Naive B cell (primary cell): ENCODE measurements at regions not wholly inside any gene's neighbourhood (a gene's known extent, or its start where the extent isn't known, plus 50 kb on each side); places are given as distances from the start of the nearest gene placed in this dataset.

Source experiments
- ATAC-seq, 2 donors: fragments of 150-1000 bp; cut with Tn5 transposase; 2 replicates each; pipeline ENCODE4 v1.10.0; 2021; ENCODE audit warnings: low read depth in 2 of 2, mild to moderate bottlenecking in 2 of 2, moderate library complexity in 2 of 2
- DNase-seq: peaks from one replicate; pipeline ENCODE4 v3.0.0; 2022
- H3K27ac Mint-ChIP-seq, 6 donors: one replicate each; pipeline ENCODE4 v1.8.0; 2020 to 2022; ENCODE audit warnings: mild to moderate bottlenecking in 6 of 6, mixed read lengths in 6 of 6, moderate library complexity in 5 of 6, inconsistent platforms in 2 of 6
- H3K27me3 Mint-ChIP-seq, 3 donors: one replicate each; pipeline ENCODE4 v1.8.0; 2021 to 2022; ENCODE audit warnings: mixed read lengths in 3 of 3, mild to moderate bottlenecking in 1 of 3
- H3K36me3 Mint-ChIP-seq, 2 donors: one replicate each; pipeline ENCODE4 v1.8.0; 2020 to 2022; ENCODE audit warnings: mixed read lengths in 2 of 2, inconsistent platforms in 1 of 2, mild to moderate bottlenecking in 1 of 2
- H3K4me1 Mint-ChIP-seq, 3 donors: one replicate each; pipeline ENCODE4 v1.8.0; 2020 to 2022; ENCODE audit warnings: mixed read lengths in 3 of 3, inconsistent platforms in 1 of 3, mild to moderate bottlenecking in 1 of 3, moderate library complexity in 1 of 3
- H3K4me3 Mint-ChIP-seq, 8 donors: one replicate each; pipeline ENCODE4 v1.8.0; 2020 to 2022; ENCODE audit warnings: mild to moderate bottlenecking in 8 of 8, mixed read lengths in 8 of 8, moderate library complexity in 8 of 8, inconsistent platforms in 2 of 8
- H3K9me3 Mint-ChIP-seq, 7 donors: one replicate each; pipeline ENCODE4 v1.8.0; 2020 to 2022; ENCODE audit warnings: mixed read lengths in 7 of 7, mild to moderate bottlenecking in 5 of 7, inconsistent platforms in 2 of 7, moderate library complexity in 1 of 7

DNA sequence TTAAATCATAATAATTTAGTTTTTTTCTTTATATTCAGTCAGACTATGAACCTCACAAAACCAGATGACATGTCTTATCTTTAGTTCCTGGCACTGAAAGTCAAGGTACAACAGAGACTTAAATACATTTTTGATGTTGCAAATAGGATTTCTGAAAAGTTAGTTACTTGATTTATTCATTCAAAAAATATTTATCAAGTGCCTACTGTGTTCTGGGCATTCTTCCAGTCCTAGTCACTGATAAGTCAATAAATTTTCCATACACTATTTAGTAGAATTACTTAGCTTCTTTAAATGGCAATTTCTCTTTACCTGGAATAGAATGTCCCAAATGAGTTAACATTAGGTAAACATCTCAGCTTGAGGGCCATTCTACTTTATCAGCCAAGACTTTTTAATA, 938.3 kb upstream of the PCDH9 start:
- H3K27me3 Mint-ChIP-seq, result no peaks in the 10 kb centered on the region
- ATAC-seq (no peak), DNase-seq (no peak)
- H3K27ac Mint-ChIP-seq, result no peak overlapping the region
- H3K9me3 Mint-ChIP-seq, result peaks cover 0 to 12% (median 0%) of the 10 kb centered on the region in 7 donors
- H3K4me3 Mint-ChIP-seq, result no peak overlapping the region
- H3K4me1 Mint-ChIP-seq, result no peaks in the 10 kb centered on the region
- H3K36me3 Mint-ChIP-seq, result no peaks in the 10 kb centered on the region

DNA sequence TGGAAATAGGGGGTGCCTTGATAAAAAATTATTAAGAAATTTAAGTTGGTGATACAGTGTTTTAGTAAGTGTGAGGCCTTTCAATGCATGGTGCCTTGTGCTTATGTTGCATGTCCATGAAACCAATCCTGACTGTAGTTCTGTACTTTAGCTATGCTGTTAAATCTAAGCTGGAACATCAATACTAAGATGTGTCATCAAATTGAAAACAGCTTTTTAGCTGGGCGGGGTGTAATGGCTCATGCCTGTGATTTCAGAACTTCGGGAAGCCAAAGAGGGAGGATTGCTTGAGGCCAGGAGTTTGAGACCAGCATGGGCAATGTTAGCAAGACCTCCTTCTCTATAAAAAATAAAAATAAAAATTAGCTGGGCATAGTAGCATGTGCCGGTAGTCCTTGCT, 930.3 kb upstream of the PCDH9 start:
- H3K9me3 Mint-ChIP-seq, result peaks cover 0 to 7% (median 4%) of the 10 kb centered on the region in 7 donors
- H3K4me1 Mint-ChIP-seq, result no peaks in the 10 kb centered on the region
- H3K36me3 Mint-ChIP-seq, result no peaks in the 10 kb centered on the region
- no peak overlapping the region for H3K27ac Mint-ChIP-seq
- H3K27me3 Mint-ChIP-seq, result no peaks in the 10 kb centered on the region
- DNase-seq (no peak), ATAC-seq (no peak)
- no peak overlapping the region for H3K4me3 Mint-ChIP-seq

DNA sequence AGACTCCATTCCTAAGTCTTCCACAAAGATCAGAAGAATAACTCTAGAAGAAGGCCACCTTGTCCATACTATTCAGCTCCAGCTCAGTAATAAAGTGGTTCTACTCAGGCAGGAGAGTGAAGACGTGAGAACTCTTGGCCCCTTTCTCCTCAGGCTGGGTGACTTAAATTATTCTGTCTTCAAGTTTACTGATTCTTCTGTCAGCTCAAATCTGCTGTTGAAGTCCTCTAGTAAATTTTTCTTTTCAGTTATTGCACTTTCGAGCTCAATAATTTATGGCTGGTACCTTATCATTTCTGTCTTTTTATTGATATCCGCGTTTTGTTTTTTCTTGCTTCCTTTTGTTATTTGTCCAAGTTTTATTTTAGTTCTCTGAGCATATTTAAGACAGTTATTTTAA, 922.3 kb upstream of the PCDH9 start:
- peaks cover 3 to 16% (median 9%) of the 10 kb centered on the region in 7 donors for H3K9me3 Mint-ChIP-seq
- H3K27me3 Mint-ChIP-seq, result no peaks in the 10 kb centered on the region
- no peaks in the 10 kb centered on the region for H3K4me1 Mint-ChIP-seq
- DNase-seq, result no peak
- no peaks in the 10 kb centered on the region for H3K36me3 Mint-ChIP-seq
- ATAC-seq, result no peak
- no peak overlapping the region for H3K27ac Mint-ChIP-seq
- H3K4me3 Mint-ChIP-seq, result no peak overlapping the region

DNA sequence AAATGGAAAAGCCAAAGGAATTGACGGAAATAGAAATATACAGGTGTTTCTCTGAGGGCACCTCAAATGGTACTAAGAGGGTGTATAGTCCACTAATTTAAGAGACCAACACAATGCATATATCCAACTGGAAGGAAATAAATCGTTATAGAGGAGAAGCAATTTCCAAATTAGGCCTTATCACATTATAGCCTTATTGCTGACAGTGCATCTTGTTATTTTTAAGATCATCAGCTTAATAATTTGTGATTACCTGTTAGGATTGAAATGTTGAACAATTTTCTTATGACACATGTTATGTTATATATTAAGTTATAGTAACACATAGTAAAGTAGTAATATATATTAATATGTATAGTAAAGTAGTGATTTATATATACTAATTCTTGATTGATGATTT, 915.7 kb upstream of the PCDH9 start:
- Mint-ChIP-seq H3K4me1 (no peaks in the 10 kb centered on the region), H3K9me3 (peaks cover 0 to 6% (median 3%) of the 10 kb centered on the region in 7 donors), H3K27me3 (no peaks in the 10 kb centered on the region), H3K4me3 (no peak overlapping the region), H3K36me3 (no peaks in the 10 kb centered on the region), H3K27ac (no peak overlapping the region)
- ATAC-seq (no peak), DNase-seq (no peak)

DNA sequence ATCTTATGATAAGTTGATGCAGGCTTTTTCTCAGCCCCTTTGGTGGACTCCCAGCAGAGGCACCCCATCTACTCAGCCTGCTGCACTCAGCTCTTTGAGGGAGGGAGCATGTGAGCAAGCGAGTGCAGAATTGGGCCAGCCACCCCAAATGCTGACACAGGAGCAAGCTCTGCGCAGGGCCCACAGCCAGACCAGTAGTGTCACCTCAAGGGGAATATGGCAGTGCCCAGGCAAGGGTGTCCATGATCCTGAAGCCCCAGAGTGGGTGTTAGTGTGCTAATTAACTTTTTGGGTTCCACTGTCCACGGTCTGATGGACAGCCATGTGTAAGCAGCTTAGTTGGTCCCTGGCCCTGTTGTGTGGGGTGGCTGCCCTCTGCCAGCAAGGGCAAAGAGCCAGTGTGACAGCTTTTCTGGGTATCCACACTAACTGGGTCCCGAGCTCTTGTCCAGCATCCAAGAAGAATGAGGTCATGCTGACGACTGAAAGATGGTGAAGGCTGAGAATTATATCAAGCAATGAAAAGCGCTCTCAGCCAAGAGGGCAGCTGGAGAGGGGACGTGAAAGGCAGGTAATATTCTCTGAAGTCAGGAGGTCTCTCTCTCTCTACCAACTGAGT, 898.3 kb upstream of the PCDH9 start:
- DNase-seq (no peak), ATAC-seq (no peak)
- Mint-ChIP-seq H3K4me3 (no peak overlapping the region), H3K36me3 (peaks cover 0 to 5% of the 10 kb centered on the region in 2 donors), H3K27me3 (no peaks in the 10 kb centered on the region), H3K4me1 (no peaks in the 10 kb centered on the region), H3K27ac (no peak overlapping the region), H3K9me3 (peaks cover 1 to 8% (median 3%) of the 10 kb centered on the region in 7 donors)

DNA sequence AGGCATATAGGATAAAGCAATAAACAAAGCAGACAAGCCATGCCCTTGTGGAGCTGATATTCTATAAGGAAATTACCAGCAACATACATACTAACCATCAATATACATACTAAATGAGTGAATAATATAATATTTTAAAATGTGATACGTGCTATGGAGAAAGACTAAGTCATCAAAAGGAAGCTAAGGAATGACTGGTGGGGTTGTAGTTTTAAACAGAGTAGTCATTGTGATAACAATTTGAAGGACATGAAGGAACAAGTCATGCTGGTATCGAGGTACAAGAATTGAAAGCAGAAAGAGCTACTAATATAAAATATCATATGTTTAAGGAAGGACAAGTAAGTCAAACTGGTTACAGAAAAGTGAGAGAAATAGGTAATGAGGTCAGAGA, 894.9 kb upstream of the PCDH9 start:
- H3K9me3 Mint-ChIP-seq, result peaks cover 0 to 3% (median 1%) of the 10 kb centered on the region in 7 donors
- no peak overlapping the region for H3K27ac Mint-ChIP-seq
- H3K4me3 Mint-ChIP-seq, result no peak overlapping the region
- no peaks in the 10 kb centered on the region for H3K4me1 Mint-ChIP-seq
- no peaks in the 10 kb centered on the region for H3K27me3 Mint-ChIP-seq
- ATAC-seq (no peak), DNase-seq (no peak)
- H3K36me3 Mint-ChIP-seq, result no peaks in the 10 kb centered on the region

DNA sequence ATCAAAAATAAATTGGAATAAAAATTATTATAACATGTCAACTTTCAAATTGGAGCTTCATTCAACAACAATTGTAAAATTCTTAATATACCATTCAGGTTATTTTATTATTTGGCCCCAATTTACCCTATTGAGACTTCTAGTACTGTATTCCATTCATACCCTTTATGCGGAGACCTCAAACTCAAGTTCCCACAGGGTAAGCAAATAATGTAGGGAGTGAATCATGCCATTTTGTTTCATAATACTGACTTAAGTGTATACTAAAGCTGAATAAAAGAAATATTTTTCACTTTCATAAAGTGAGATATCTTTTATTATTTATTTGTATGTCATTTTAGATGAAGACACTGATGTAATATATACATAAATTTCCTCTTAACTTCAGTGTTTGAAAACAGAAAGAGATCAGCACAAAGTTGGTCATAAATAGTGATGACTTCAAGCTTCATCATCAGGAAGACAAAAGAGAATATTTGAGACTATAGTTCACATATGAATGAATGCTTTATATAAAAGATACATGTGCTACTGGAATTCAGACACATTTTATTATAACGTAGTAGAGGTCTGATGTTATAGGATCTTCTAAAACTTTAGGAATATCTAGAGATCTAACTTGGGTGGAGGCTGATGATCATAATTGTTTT, 894.4 kb upstream of the PCDH9 start:
- Mint-ChIP-seq H3K27me3 (no peaks in the 10 kb centered on the region), H3K9me3 (peaks cover 0 to 3% (median under 1%) of the 10 kb centered on the region in 7 donors), H3K4me1 (no peaks in the 10 kb centered on the region), H3K4me3 (no peak overlapping the region), H3K27ac (no peak overlapping the region), H3K36me3 (no peaks in the 10 kb centered on the region)
- ATAC-seq (no peak), DNase-seq (no peak)

DNA sequence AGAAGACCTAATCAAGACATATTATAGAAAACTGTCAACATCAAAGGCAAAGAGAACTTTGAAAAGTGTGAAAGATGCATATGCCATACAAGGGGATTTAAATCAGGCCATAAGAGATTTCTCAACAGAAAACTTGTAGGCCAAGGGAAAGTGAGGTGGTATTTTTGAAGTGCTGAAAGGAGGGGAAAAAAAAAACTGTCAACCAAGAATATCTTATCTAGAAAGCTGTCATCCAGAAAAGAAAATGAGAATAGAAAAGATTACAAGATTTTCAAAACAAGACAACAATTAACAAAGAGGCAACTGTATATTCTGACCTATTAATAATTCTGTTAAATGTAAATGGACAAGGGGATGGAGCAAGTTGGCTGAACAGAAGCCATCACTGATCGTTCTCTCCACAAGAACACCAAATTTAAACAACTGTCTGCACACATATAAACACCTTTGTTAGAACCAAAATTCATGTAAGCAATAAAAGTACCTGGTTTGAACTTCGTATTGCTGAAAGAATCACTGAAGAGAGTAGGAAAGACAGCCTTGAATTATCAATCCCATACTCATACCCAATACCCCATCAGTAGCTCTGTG, 880.1 kb upstream of the PCDH9 start:
- H3K27ac Mint-ChIP-seq, result no peak overlapping the region
- H3K27me3 Mint-ChIP-seq, result no peaks in the 10 kb centered on the region
- no peaks in the 10 kb centered on the region for H3K36me3 Mint-ChIP-seq
- H3K9me3 Mint-ChIP-seq, result peaks cover 8 to 26% (median 18%) of the 10 kb centered on the region in 7 donors
- no peak overlapping the region for H3K4me3 Mint-ChIP-seq
- DNase-seq (no peak), ATAC-seq (no peak)
- no peaks in the 10 kb centered on the region for H3K4me1 Mint-ChIP-seq

DNA sequence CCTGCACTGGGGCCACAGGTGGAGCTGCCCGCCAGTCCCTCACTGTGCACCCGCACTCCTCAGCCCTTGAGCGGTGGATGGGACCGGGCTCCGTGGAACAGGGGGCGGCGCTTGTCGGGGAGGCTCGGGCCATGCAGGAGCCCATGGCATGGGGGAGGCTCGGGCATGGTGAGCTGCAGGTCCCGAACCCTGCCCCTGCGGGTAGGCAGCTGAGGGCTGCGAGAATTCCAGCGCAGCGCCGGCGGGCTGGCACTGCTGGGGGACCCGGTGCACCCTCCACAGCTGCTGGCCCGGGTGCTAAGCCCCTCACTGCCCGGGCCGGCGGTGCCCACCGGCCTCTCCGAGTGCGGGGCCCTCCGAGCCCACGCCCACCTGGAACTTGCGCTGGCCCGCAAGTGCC, 877.5 kb upstream of the PCDH9 start:
- H3K4me3 Mint-ChIP-seq, result no peak overlapping the region
- no peak overlapping the region for H3K27ac Mint-ChIP-seq
- ATAC-seq (no peak), DNase-seq (no peak)
- H3K9me3 Mint-ChIP-seq, result peaks cover 4 to 32% (median 18%) of the 10 kb centered on the region in 7 donors
- no peaks in the 10 kb centered on the region for H3K36me3 Mint-ChIP-seq
- no peaks in the 10 kb centered on the region for H3K4me1 Mint-ChIP-seq
- no peaks in the 10 kb centered on the region for H3K27me3 Mint-ChIP-seq

DNA sequence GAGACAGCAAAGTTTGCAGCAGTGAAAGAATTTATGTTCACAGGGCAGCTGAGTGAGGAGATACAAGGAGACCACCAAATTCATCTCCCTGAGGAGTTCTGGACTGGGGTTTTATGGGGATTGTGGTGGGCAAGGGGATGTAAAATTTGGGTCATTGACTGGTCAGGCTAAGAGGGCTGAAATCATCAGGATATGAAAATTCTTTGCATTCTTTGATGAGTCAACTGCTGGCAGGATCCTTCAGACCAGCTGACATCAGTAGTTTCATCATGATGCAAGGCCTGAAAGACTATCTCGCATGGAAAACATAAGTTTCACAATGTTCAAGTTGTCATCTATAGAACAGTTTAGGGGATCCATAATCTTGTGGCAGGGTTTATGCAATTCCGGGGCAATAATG, 869.5 kb upstream of the PCDH9 start:
- ATAC-seq, result no peak
- H3K9me3 Mint-ChIP-seq, result peaks cover 0 to 19% (median 0%) of the 10 kb centered on the region in 7 donors
- H3K27ac Mint-ChIP-seq, result no peak overlapping the region
- no peak overlapping the region for H3K4me3 Mint-ChIP-seq
- H3K4me1 Mint-ChIP-seq, result no peaks in the 10 kb centered on the region
- H3K27me3 Mint-ChIP-seq, result no peaks in the 10 kb centered on the region
- H3K36me3 Mint-ChIP-seq, result no peaks in the 10 kb centered on the region
- no peak for DNase-seq

DNA sequence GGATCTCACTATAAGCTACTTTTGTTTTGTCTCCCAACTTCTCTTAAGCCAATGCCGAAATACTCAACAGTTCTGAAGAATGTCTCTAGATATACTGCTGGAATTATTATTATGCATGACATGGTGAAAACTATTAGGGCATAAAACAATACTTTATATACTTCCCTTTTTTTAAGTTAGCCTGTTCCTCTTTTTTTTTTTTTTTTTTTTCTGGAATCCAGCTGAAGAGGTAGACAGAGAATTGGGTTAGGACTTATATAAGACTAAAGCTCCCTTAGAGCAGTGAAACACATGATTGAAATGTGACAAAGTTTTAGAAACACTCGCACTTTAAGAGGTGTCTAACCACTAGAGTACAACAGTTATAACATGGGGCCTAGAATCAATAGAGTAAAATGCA, 850.9 kb upstream of the PCDH9 start:
- ATAC-seq, result no peak
- H3K27ac Mint-ChIP-seq, result no peak overlapping the region
- DNase-seq, result no peak
- H3K36me3 Mint-ChIP-seq, result no peaks in the 10 kb centered on the region
- no peaks in the 10 kb centered on the region for H3K27me3 Mint-ChIP-seq
- H3K9me3 Mint-ChIP-seq, result peaks cover 0 to 2% (median 0%) of the 10 kb centered on the region in 7 donors
- no peaks in the 10 kb centered on the region for H3K4me1 Mint-ChIP-seq
- H3K4me3 Mint-ChIP-seq, result no peak overlapping the region

DNA sequence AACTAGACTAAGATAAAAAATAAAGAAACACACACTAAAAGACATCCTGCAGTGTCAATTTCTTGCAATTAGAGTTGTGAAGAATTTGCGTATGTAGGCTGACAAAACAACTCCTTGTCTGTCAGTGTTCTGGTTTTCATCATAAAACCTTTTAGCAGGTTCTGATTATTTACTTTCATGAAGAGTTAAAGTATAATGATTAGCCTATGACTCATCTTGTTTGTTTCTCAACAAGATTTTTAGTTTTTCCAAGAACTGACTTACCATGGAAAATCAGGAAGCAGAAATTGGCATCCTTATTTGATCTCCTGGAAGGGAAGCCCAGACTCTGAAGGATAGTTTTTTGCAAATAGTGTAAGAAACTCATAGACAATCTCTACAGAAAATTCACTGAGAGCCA, 848.7 kb upstream of the PCDH9 start:
- Mint-ChIP-seq H3K27ac (no peak overlapping the region), H3K4me1 (no peaks in the 10 kb centered on the region), H3K9me3 (no peaks in the 10 kb centered on the region), H3K36me3 (no peaks in the 10 kb centered on the region), H3K4me3 (no peak overlapping the region), H3K27me3 (no peaks in the 10 kb centered on the region)
- ATAC-seq (no peak), DNase-seq (no peak)

DNA sequence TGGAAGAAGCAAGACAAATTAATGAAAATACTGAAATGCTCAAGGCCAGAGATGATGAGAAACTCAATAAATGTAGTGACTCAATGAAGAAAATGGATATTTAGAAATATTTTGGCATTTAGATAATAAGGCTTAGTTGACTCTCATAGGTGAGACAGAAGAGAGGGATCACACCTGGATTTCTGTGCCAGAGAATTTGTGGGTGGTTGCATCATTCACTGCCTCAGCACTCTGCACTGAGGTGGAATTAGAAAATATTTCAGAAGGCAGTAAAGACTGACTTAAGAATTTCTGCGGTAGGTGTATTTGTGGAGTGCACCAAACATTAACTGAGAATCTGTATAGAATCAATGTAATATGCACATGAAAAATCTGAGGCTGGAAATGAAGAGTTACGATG, 848.3 kb upstream of the PCDH9 start:
- H3K4me1 Mint-ChIP-seq, result no peaks in the 10 kb centered on the region
- H3K4me3 Mint-ChIP-seq, result no peak overlapping the region
- no peak overlapping the region for H3K27ac Mint-ChIP-seq
- H3K27me3 Mint-ChIP-seq, result no peaks in the 10 kb centered on the region
- no peaks in the 10 kb centered on the region for H3K36me3 Mint-ChIP-seq
- ATAC-seq (no peak), DNase-seq (no peak)
- no peaks in the 10 kb centered on the region for H3K9me3 Mint-ChIP-seq

DNA sequence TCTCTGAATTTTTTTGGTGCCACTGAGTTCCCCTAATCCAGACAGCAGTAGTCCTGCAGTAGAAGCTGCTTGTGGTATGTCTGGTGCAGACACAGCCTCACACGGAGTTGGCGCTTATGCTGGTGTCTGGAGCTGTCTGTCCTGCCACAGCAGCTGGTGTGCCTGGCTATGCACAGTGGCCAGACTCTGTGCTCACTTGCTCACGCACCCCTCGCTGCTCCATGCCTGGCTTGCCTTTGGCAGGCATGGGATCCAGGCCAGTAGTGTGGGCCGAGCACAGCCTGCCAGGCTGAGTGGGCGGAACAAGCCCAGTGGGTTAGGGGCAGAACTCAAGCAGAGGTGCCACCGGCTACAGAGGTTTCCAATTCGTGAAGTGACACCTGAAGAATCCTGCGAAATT, 845.9 kb upstream of the PCDH9 start:
- Mint-ChIP-seq H3K9me3 (peaks cover 0 to 3% (median 0%) of the 10 kb centered on the region in 7 donors), H3K27me3 (no peaks in the 10 kb centered on the region)
- no peak for ATAC-seq

More for the DNA sequence above, 845.9 kb upstream of the PCDH9 start:
- Mint-ChIP-seq H3K36me3 (no peaks in the 10 kb centered on the region), H3K27ac (no peak overlapping the region), H3K4me3 (no peak overlapping the region), H3K4me1 (no peaks in the 10 kb centered on the region)
- DNase-seq, result no peak
